ENCODE measurements at regions not wholly inside any gene's neighbourhood (a gene's known extent, or its start where the extent isn't known, plus 50 kb on each side); places are given as distances from the start of the nearest gene placed in this dataset.

DNA sequence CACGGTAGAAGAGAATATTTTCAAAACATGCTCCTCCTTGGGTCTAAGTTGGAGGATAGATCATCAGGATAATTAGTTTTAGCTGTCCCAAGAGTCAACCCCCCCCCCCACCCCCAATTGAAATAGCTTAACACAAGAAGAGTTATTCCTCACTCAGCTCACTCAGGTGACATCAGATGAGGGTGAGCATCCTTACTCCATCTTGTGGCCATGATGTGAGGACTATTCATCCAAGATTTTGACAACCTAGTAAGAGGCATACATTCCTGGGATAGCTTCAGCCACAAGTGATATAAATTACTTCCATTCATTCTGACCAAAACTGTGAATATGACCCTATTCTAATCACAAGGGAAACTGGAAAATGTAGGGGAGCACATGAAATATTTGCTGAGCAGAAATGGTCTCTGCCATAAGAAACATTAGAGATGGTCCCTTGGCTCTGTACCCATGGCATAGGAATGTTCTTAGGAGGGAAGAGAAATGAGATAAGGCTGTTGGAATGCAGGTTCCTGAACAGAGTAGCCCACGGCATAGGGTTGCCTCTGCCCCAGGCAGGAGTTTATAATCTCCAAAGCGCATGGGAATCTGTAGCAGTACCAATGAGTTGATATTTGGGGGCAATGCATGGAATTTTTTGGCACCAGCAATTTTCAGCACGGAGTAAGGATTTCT lies 257.2 kb downstream of the CYRIA start:
- DNase-seq: no peak

DNA sequence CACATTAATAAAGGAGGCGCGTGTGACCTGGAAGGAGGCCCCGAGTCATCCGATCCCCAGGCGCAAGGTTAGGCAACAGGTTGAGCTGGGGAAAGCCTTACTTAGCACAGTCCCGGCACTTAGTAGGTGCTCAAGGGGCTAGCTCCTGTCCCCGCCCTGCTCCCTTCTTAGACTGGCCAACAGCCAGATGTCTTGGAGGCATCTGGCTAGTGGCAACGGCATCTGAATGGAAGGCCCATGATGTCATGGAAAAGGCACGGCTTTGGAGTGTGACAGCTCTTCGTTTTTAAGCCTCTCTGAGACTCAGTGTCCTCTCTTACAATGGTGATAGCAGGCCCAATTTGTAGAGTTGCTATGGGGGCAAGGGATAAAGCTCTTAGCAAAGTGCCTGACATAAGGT lies 258.3 kb downstream of the CYRIA start:
- DNase-seq: no peak

DNA sequence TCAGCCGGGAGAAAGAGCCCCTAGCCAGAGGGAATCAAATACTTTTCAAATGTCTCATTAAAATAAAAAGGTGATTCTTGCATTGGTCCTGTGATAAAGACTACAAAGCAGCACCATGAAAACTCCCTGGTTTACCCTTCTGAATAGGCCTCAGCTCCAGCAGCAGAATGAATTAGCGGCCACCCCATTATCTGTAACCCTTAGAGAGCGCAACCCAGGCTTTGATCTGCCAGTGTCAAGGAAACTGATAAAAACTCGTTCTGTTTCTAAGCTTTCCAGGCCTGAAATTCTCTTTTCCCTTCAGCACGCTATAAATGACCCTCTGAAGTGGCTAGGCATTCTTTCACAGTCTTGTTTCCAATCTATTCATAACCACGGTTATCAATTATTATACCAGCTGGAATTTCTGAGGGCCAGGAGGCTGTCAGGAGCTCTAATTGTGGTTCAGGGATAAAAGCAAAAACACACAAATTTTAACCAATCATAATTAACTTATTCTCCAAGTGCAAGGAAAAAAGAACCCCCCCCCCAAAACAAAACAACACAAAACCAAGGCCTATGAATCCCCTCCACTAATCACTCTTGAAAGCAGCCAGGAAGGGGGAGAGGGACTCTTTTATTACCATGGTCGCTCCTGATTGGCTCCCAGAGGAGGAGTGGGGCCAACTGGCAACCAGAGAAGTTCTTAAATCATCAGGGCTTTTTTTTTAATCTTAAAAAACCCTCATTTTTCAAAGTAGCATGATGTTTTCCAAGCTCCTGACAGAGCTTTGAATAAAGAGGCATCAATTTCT lies 258.9 kb downstream of the CYRIA start:
- DNase-seq: no peak

DNA sequence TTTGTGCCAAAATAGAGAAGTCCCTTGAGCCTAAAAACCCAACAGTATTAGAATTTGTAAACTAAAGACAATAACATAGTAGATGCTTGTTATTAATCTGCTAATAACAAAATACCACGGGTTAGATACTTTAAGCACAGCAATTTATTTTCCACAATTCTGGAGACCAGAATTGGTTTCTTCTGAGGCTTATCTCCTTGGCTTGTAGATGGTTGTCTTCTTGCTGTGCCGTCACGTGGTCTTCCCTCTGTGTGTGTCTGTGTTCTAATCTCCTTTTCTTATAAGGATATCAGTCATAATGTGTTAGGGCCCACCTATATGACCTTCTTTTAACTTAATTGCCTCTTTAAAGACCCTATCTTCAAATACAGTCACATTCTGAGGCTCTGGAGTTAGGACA lies 260.1 kb downstream of the CYRIA start:
- DNase-seq: no peak

DNA sequence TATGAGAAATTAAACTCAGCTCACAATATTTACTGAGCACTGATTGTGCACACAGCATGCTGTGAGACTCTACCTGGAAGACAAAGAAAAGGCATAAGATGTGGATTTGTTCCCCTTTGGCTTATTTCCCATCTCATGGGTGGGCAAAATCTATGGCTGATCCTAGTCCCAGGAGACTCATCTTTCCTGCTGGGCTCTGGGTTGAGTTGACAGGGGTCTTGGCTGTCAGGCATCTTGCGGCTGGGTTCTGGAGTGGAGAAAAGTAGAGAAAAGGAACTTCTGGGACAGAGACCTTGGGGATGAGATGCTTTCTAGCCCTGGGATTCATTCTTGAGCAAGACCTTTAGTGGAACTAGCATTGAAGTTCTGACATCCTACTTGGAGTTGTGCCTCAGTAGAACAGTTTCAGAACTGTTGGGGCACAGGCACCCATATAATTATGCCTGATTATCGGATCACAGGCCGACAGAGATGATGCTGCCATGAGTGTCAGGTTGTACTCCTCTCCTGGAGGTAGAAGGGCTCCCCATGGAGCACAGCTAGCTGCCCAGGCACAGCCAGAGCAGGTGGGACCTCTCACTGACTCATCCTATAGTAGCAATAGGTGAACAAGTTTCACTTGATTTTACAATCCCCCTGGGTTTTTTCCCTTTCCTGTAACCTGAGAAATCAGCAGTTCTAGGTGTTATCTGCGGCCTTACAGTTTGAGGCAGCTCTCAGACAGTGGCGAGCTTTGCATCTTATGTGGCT lies 260.9 kb downstream of the CYRIA start:
- DNase-seq: no peak

DNA sequence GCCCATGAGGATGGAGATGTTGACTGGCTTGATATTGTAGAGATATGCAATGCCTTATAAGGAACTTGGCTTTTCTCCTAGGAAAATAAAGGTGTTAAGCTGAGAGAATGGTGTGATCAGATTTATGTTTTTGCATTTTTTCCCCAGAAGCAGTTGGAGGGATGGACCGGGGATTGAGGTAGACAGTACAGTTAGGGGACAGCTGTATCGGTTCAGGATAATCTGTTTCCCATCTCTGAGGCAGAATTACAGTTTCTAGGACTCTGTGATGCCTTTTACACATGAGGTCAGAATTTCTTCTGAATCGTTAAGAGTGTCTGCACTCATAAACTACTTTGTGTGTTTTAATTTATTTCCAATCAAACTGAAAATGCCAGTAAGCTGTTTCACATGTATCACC lies 261.5 kb downstream of the CYRIA start:
- DNase-seq: no peak

DNA sequence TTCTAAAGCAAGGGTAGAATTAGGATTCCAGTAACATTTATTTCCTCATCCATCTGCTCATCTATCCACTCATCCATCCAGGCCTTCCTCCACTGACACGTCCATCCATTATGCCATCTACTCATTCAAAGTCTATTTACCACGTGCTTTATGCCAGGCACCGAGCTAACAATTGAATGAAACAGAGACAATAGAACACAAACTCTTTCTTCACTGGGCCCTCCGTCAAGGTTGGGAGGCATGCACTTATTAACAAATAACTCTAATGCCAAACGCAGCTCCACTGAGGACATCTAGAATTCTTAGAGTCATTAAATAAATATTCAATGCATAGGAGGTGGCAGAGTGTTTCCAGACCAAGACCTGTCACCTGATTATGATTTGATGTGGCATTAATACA lies 262.7 kb downstream of the CYRIA start:
- no peak for DNase-seq

DNA sequence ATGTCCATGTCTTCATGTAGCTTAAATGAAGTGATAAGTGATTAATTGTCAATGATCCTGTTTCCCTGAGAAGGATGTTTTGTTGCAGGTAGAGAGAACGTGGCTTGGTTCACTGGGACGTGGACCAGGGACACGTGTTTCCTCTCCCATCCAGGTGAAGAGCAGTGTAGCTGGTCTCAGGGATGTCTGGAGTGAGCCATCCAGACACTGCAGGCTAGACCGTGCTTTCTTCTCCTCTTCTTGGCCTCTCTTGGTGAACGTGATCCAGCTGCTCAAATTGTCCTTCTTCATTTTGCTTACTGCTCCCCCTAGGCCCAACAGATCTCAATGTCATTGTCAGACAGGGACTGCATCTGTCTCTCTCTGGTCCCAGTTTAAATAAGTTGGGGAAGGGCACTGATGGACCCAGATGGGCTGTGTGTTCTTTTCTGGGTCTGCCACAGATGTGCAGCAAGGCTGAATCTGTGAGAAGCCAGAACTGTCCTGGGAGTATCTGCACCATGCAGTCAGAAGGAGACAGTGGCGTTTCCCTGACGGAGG lies 263.8 kb downstream of the CYRIA start:
- no peak for DNase-seq

DNA sequence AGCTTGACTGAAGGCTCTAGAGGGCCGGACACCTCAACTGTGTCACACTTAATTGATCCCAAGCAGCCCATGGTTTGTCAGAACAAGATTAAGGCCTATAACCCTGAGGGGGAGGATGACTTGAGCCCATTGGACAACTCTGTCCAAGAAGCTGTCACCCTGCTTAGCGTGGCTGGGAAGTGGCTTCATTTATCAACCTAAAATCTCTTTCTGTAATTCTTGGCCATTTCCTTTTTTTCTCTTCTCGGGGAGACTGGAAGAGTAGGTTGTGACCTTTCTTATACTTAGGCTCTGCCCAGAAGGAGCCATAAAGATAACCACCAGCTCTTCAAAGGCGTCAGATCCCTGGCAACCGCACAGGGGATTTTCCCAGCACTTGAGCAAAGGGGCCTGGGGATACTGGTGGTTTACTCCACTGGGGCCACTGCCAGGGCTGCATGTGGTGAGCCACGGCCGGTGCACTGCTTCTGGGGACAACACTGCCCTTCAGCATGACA lies 265.5 kb downstream of the CYRIA start:
- DNase-seq: no peak

DNA sequence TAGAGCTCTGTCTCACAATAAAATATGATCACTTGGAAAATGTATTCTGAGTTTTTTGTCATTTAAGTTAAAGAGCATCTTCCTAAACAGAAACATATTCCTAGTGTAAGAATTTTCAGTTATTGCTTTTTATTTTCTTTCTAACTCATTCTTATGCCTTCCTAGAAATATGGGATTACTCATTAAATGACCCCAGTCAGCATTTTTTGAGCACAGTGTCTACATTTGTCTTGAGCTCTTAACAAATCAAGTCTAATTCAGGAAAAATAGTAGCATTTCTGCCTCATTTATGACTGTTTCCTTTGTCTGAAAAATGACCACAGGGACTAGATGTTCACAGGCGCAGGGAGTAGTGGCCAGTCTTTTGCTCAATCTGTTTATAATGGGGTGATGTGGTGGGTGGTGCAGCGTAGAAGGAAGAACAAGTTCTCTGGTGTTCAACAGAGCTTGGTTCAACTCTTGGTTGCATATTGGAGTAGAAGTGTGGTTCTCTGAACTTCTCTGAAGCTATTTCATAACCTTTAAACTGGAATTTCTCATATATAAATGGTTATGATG lies 267.1 kb downstream of the CYRIA start:
- no peak for DNase-seq

DNA sequence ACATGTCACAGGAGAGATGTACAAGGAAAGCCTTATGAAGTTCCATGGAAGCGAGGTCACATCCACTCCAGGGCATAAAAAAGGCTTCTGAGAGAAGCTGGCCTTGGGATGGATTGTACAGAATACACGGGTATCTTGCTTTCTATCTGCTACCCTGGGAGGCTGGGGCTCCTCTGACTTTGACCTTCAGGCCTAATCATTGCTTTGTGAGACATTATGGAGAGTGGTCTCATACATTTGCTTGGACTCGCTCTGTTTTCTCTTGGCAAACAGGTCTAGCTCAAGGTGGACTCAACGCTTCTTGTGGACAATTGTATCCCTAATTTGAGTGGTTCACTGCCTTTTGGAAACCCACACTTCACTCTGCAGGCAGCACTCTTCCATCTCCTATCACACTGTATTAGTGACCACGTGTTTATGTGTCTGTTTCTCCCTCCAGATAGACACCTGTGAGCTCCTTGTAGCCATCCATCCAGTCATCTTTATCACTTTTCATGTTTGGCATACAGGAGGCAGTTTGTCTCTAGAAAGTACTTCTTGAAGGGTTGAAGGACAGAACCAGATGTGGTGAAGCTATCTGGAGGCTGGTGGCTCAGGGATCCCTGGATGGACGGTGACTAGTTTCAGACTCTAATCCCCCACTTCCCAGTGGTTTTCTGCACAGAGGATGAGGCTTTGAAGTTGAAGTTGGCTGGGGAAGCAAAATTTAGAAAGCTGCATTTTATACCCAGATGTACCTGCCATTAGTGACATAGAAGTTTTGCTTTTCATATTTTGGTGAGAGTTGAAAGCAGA lies 267.8 kb downstream of the CYRIA start:
- no peak for DNase-seq

DNA sequence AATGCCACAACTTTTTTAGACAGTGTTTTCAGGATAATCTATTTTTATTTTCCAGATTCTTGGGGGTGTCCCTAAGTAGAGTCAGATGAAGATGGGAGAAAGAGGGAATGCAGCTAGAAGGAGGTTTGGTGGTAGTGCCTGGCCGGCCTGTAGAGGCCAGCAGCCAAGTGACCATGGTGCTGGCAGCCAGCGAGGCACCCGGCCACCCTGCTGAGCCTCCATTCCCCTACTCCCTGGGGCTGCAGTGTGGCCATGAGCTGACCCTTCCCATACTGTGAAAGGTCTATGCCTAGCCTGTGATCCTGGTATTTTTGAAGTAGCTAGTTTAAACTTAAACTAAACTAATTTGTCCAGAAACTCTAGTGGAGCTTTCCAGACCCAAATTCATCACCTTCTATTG lies 268.6 kb downstream of the CYRIA start:
- no peak for DNase-seq

DNA sequence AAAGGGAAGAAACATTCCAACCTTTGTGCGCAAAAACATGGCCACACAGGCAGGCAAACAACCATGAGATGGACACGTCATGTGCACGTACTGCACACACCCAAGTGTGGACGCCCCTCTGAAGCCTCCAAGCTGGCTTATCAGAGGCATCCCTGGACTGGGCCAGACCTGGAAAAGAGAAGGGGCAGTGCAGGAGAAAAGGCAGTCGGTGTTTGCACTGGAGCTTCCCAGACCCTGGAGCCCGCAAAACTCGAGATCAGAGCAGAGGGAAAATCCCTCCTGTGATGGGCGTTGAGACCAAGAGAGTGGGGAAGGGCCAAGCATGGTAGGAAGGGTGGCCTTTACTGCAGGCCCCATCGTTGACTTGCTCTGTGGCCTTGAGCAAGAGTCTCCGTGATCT lies 269.5 kb downstream of the CYRIA start:
- DNase-seq: no peak

DNA sequence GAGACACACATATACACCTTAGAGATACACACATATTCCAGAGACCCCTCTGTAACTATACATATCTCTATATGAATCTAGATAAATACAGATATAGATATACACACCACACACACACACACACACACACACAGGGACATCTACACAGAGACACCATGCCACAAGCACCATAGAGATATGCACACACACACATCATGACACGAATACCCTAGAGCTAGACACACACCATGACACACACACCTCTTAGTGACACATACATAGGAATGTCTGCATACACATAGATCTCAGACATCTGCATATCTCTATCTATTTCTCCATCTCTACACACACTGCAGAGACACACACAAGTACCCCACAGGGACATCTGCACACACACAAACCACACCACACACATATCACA lies 270.0 kb downstream of the CYRIA start:
- DNase-seq: no peak

DNA sequence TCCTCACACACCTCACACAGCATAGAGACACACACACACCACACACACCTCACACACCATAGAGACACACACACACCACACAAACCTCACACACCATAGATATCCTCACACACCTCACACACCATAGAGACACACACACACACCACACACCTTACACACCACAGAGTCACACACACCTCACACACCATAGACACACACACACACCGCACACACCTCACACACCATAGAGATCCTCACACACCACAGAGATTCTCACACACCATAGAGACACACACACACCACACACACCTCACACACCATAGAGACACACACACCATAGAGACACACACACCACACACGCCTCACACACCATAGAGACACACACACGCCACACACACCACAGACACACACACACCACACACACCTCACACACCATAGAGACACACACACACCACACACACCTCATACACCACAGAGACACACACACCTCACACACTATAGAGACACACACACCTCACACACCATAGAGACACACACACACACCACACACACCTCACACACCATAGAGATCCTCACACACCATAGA lies 270.6 kb downstream of the CYRIA start:
- DNase-seq: no peak

DNA sequence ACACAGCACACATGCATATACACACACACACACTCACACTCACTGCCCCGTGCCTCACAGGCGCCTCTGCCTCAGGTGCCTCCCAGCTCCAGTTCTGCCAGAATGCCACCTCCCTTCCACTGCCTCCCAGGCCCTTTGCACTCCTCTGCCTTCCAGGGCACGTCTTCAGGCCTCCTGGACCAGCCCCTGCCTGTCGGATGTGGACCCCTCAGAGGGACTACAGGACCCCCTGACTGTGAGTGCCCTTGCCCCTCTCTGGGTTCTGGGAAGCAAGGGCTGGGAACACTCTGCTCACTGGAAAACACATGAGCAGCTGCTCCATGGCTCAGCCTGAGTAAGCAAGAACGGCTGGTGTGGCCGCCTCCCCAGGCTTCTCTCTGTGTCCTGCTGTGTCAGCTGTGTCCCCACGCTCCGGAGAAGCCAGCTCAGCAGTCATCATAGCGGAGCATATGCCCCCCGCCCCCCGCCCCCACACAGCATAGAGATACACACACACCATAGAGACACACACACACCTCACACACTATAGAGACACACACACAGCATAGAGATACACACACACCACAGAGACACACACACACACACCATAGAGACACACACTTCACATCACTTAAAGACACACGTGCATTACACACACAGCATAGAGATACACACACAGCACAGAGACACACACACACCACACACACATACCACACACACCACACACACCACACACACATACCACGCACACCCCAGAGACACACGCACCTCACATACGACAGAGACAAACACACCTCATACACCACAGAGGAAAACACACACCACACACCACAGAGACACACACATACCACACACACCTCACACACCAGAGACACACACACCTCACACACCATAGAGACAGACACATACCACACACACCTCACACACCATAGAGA lies 271.3 kb downstream of the CYRIA start:
- DNase-seq: no peak

DNA sequence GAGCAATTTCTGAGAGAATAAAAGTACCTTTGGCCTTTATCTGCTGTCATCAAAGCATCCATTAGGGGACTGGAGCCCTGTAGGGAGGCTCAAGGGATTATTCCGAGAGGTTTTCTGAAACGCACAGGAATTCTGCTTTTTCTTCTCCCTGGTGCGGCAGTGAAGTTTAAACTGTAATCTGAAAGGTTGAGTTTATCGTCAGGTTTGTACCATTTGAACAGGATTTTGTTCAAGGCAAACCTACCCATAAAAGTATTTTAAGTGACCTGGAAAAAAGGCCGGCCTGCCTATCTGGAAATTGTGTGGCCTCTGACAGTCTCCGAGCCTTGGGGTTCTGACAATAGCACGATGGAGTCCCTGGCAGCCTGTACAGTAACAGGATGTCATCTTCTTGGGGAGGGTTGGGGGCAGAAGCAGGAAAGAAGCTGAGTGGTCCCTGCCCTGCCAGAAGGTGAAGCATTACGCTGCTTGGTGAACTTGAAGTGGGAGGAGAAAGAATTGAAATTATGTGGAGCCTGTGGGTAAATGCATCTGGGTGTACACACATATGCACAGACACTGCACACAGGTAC lies 272.0 kb downstream of the CYRIA start:
- no peak for DNase-seq

DNA sequence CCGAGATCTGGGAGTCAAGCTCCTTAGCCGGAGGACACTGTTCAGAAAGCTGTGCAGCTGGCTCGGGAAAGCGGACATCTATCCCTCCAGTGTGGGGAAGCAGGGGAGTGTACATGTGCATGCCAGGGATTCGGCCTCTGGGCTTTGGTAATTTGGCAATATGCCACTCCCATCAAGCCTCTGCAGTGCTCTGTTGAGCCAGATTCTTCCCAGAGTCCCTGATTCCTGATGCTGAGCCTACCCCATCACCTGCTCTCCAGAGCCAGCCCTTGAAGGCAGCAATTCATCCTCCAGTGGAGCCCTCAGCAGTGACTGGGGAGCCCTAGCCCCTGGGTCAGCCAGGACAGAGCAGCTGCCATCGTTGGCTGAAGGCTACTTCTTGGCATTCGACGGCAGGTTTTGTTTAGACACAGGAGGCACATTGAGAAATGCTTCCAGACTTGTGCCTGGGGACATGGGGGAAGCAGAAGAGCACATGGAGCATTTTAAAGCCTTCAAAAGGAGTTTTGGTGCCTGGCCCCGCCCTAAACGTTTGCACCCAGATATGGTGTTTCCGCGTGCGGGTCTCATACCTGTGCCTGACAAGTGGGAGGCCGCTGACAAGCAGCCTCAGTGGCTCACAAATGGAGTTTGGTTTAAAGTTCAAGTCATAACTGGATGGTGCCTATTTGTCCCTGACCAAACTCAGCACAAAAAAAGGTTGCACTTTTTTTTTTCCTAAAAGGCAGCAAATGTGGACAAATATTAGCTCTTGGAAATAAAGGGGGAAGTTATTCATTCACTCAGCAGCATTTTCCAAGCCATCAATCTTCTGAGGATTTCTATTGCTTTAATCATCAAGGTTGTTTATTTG lies 272.8 kb downstream of the CYRIA start:
- DNase-seq: no peak

DNA sequence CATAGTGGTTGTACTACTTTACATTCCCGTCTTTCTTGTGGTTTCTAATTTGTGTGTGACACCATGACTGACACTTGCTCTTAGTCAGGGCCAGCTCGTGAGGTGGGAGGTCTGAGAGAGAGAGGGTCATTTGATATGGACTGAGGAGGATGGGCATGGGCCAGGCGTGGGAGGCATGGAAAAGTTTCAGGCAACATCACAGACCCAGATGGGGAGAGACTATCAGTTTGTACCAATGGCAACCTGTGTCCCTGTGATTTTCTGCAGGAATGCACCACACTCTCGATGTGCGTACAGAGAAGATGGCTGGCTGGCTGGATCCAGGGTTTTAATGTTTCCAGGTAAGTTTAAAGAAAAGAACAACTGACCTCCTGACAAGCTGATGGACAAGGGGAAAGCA lies 273.6 kb downstream of the CYRIA start:
- no peak for DNase-seq

DNA sequence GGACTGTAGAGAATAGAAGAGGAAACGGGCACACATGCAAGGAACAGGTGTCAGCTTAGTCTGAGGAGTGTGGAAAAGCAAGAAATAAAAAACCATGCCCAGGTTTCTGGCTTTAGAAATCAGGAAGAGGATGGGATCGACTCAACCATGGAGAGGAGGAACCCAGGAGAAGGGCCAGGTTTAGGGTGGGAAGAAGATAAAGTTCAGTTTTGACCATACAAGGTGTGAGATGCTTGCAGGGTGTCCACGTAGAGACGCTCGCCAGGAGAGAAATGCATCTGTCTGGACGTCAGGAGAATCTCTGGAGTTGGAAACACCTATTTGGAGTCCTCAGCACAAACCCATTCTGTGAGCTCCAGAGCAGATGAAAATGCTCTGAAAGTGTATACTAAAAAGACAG lies 275.1 kb downstream of the CYRIA start:
- DNase-seq: no peak
